ENCODE measurements at regions not wholly inside any gene's neighbourhood (a gene's known extent, or its start where the extent isn't known, plus 50 kb on each side); places are given as distances from the start of the nearest gene placed in this dataset.
"Not testable (repeated sequence)": the region's sequence is repeated elsewhere in the genome, so short reads cannot be mapped to it uniquely, and the experiment has no call there.

GRCh38 chr9:27690816-27691215 lies 117.5 kb upstream of the C9orf72 start:
- H3K4me2 ChIP-seq (ENCODE audit: low read depth, low read length); DNase-seq (ENCODE audit: low spot score); H3K4me3 ChIP-seq (replicated peaks in 1 of 3; ENCODE audit: insufficient read depth in 1 of 3, low read depth in 2 of 3, low read length in 3 of 3); in situ Hi-C loops (cut with HindIII; ENCODE audit: extremely low pct_ligation_motif_present, low pct_unique_long_range_greater_than_20kb); CTCF ChIA-PET (ENCODE audit: low intra/inter-chr PET ratio, low total read pairs); H4K20me1 ChIP-seq (ENCODE audit: insufficient read depth, low read length); H3K4me1 ChIP-seq (ENCODE audit: insufficient read depth, low read length); H3K36me3 ChIP-seq (replicated peaks in 1 of 2; ENCODE audit: control insufficient read depth in 1 of 2, insufficient read depth in 2 of 2, low read length in 2 of 2); H3K27ac ChIP-seq (ENCODE audit: extremely low read length, insufficient read depth, low read length); H3K9ac ChIP-seq (ENCODE audit: insufficient read depth, low read depth, low read length); BruUV-seq (replicated peaks); H3K27me3 ChIP-seq (ENCODE audit: control insufficient read depth in 1 of 2, insufficient read depth in 2 of 2, low read length in 2 of 2); FAIRE-seq; intact Hi-C loops (cut with micrococcal nuclease; ENCODE audit: unreplicated experiment); H3K79me2 ChIP-seq (ENCODE audit: insufficient read depth, low read length); ATAC-seq; H3K9me3 ChIP-seq (ENCODE audit: low read length); POLR2A ChIA-PET; H2AFZ ChIP-seq (ENCODE audit: low read length); TF ChIP-seq FOXA1 (IDR thresholded peaks at IDR 0.05): not testable (repeated sequence)
- peak; percentile 34; the same call in 1 of the 2 replicates for TF ChIP-seq FOXA1 (CRISPR knock-in tag; IDR thresholded peaks at IDR 0.05)
- TF ChIP-seq FOXA3 (CRISPR knock-in tag; IDR thresholded peaks at IDR 0.05), result 0 out of 2 replicates have a peak, but pooled peaks have one; percentile 7
- 0 out of 2 replicates have a peak, but pooled peaks have one; percentile 28 for TF ChIP-seq ZNF281 (CRISPR knock-in tag; IDR thresholded peaks at IDR 0.05; ENCODE audit: borderline replicate concordance)
- WGBS (ENCODE audit: low lambda C conversion rate), result 57% methylated on average over 8 of the region's 17 CpGs

DNA sequence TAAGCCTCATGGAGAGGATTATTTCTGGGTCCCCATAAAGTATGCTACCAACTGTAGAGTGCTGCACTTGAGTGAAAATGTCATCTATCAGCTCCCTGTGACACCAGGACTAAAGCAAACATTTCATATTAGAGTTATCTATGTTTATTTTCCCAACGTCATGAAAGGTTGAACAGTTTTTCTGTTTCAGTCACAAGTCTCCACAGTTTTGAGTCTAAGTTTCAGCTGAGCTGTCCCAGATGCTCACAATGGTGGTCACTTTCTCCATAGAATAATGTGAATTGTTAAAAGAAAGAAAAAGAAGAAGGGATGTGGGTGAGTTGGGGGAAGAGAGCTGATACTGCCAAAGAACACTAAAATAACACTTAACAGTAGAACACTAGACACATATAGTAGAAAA lies 126.3 kb upstream of the C9orf72 start:
- Histone ChIP-seq H3K4me1 (ENCODE audit: insufficient read depth, low read length) (no peaks in the 10 kb centered on the region), H3K9ac (ENCODE audit: insufficient read depth, low read depth, low read length) (no peak overlapping the region), H3K36me3 (replicated peaks in 1 of 2; ENCODE audit: control insufficient read depth in 1 of 2, insufficient read depth in 2 of 2, low read length in 2 of 2) (no peaks in the 10 kb centered on the region), H3K9me3 (ENCODE audit: low read length) (no peaks in the 10 kb centered on the region), H4K20me1 (ENCODE audit: insufficient read depth, low read length) (no peaks in the 10 kb centered on the region), H2AFZ (ENCODE audit: low read length) (no peak overlapping the region), H3K79me2 (ENCODE audit: insufficient read depth, low read length) (no peaks in the 10 kb centered on the region), H3K4me2 (ENCODE audit: low read depth, low read length) (no peak overlapping the region), H3K27ac (ENCODE audit: extremely low read length, insufficient read depth, low read length) (no peak overlapping the region), H3K27me3 (ENCODE audit: control insufficient read depth in 1 of 2, insufficient read depth in 2 of 2, low read length in 2 of 2) (no peaks in the 10 kb centered on the region), H3K4me3 (replicated peaks in 1 of 3; ENCODE audit: insufficient read depth in 1 of 3, low read depth in 2 of 3, low read length in 3 of 3) (no peak overlapping the region)
- ATAC-seq (no peak), FAIRE-seq (no peak), DNase-seq (ENCODE audit: low spot score) (no peak)
- CTCF ChIA-PET (ENCODE audit: low intra/inter-chr PET ratio, low total read pairs), result no interaction called here
- POLR2A ChIA-PET, result no interaction called here
- TF ChIP-seq, protein P1, sequence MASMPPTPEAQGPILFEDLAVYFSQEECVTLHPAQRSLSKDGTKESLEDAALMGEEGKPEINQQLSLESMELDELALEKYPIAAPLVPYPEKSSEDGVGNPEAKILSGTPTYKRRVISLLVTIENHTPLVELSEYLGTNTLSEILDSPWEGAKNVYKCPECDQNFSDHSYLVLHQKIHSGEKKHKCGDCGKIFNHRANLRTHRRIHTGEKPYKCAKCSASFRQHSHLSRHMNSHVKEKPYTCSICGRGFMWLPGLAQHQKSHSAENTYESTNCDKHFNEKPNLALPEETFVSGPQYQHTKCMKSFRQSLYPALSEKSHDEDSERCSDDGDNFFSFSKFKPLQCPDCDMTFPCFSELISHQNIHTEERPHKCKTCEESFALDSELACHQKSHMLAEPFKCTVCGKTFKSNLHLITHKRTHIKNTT (CRISPR knock-in tag; IDR thresholded peaks at IDR 0.05), result no peak
- TF ChIP-seq RFX5 (IDR thresholded peaks at IDR 0.05; ENCODE audit: low read depth, low read length) (no peak), ZNF549 (CRISPR knock-in tag; IDR thresholded peaks at IDR 0.05) (no peak), NAIF1 (CRISPR knock-in tag; IDR thresholded peaks at IDR 0.05; ENCODE audit: borderline replicate concordance) (no peak), ZNF720 (CRISPR knock-in tag; IDR thresholded peaks at IDR 0.05) (no peak), MTF2 (CRISPR knock-in tag; IDR thresholded peaks at IDR 0.05; ENCODE audit: borderline replicate concordance) (no peak), ZNF761 (CRISPR knock-in tag; conservative IDR thresholded peaks at IDR 0.05) (no peak)
- no TSS peak for BruUV-seq (replicated peaks)
- 4% methylated on average over 1 of the region's 1 CpG for WGBS (ENCODE audit: low lambda C conversion rate)
- intact Hi-C loops (cut with micrococcal nuclease; ENCODE audit: unreplicated experiment) (no loop called here), in situ Hi-C loops (cut with HindIII; ENCODE audit: extremely low pct_ligation_motif_present, low pct_unique_long_range_greater_than_20kb) (no loop called here)
